ENCODE measurements at regions not wholly inside any gene's neighbourhood (a gene's known extent, or its start where the extent isn't known, plus 50 kb on each side); places are given as distances from the start of the nearest gene placed in this dataset.

DNA sequence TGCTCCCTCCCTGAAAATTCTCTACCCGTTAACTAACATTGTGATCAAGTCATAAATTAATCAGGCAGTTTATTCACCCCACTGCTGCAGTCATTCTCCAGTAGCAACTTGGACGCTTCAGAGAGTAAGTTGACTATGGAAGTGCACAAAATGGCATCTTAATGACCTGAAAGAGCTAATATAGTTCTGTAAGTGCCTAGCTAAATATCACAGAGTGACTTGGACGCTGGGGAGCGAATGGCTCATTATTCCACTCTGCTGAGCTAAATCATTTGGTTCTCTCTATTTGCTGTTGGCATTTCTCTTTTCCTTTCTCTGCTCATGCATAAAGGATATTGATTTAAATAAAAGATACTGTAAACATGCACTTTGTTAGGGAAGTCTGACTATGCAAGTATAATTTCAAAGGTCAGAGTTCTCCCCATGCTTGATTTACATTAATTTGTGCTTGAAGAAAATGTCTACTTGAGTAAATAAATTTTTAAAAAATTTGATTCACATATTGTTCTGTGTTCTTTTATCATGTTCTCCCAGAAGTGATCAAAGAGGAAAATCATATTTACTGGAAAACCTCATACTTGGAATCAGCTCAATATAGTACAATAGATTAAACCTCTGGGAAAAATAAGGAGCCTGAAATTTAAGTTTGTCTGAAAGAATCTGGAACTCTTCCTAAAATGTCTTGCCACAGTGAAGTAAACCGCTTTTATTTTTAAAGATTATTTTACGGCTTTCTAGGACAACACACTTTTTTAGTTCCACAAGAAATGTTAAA, 169.5 kb upstream of the HAPLN1 start:
- no peak for DNase-seq (ENCODE audit: low read depth)
- no peak overlapping the region for H3K4me3 ChIP-seq (ENCODE audit: low read depth, low read length)
- TF ChIP-seq, protein P1, sequence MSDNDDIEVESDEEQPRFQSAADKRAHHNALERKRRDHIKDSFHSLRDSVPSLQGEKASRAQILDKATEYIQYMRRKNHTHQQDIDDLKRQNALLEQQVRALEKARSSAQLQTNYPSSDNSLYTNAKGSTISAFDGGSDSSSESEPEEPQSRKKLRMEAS (IDR thresholded peaks at IDR 0.05; ENCODE audit: low read depth, low read length): no peak
- TF ChIP-seq, protein P2, sequence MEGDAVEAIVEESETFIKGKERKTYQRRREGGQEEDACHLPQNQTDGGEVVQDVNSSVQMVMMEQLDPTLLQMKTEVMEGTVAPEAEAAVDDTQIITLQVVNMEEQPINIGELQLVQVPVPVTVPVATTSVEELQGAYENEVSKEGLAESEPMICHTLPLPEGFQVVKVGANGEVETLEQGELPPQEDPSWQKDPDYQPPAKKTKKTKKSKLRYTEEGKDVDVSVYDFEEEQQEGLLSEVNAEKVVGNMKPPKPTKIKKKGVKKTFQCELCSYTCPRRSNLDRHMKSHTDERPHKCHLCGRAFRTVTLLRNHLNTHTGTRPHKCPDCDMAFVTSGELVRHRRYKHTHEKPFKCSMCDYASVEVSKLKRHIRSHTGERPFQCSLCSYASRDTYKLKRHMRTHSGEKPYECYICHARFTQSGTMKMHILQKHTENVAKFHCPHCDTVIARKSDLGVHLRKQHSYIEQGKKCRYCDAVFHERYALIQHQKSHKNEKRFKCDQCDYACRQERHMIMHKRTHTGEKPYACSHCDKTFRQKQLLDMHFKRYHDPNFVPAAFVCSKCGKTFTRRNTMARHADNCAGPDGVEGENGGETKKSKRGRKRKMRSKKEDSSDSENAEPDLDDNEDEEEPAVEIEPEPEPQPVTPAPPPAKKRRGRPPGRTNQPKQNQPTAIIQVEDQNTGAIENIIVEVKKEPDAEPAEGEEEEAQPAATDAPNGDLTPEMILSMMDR (IDR thresholded peaks at IDR 0.05; ENCODE audit: low read depth, low read length): no peak
- TF ChIP-seq MYC (IDR thresholded peaks at IDR 0.05; ENCODE audit: low read depth, low read length) (no peak), POLR2A (IDR thresholded peaks at IDR 0.05; ENCODE audit: extremely low read depth, insufficient read length) (no peak)

DNA sequence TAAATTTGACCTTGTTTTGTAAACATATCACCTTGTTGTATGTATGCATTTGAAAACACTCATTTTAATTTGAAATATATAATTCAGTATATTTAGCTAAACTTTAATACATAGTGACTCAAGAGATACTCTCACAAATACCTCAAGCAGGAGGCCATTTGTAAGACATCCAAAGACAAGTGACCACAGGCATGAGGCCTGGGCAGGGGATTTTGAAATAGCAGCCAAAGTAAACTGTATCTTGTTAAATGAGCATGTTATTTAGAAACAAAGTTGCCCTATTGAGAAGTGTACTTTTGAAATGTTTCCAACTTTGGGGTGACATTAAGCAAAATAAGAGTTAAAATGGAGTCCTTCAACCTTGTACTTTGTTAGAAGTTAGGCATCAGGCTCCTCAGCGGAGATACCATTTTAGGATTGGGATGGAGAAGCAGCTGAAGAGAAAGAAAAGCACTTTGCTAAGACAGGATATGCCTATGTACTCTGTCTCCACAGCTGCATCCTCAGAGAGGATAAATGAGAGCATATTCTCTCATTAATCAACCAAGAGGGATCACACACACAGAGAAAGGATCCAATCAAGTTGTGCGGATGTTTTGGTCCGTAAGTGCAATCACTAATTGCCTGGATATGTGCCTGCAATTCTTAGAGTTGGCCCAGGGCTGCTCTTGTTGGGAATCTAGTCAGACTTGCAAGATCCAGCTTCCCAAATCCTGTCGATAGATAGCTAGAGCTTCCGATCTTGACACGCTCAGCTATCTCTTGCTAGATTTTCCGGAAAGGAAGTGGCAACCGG, 157.5 kb upstream of the HAPLN1 start:
- TF ChIP-seq, protein P2 (IDR thresholded peaks at IDR 0.05; ENCODE audit: low read depth, low read length): no peak
- TF ChIP-seq POLR2A (IDR thresholded peaks at IDR 0.05; ENCODE audit: extremely low read depth, insufficient read length): no peak
- no peak for TF ChIP-seq MYC (IDR thresholded peaks at IDR 0.05; ENCODE audit: low read depth, low read length)
- TF ChIP-seq, protein P1 (IDR thresholded peaks at IDR 0.05; ENCODE audit: low read depth, low read length): no peak
- DNase-seq (ENCODE audit: low read depth): no peak
- H3K4me3 ChIP-seq (ENCODE audit: low read depth, low read length): no peak overlapping the region

DNA sequence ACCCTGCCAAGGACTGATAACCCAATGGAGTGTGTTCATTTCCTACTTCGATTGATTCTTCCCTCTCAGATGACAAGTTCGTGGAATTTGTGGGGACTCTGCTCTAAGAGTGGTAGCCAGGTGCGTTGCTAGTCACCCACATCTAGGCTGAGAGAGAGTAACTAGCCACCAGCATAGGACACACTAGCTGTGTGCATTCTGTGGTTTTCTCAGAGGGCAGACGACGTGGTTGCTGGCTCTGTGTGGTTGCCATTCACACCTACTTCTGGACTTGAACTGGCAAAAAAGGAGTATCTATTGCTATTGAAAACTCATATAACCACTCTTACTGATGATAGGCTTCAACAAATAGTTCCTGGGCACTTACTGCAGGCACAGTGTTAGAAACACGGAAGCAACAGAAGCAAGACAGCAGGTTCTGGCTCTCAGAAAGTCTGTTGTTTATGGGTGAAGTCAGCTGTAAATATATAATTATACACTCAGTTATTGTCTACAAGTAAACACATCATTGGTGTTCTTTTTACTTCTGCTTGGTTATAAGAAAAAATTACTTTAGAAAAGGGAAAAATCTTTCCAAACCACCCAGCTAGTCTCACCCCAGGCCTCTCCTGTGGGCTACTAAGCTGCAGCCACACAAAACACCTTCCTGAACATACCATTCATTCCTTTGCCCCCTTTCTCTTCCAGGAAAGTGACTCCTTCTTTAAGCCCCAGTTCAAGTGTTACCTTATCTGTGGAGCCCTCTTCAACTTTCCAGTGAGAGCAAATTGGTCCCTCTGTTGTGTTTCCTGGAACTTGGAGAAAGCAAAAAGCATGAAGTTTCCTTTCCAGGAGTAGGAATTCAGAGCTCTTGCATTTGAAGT, 151.1 kb upstream of the HAPLN1 start:
- H3K4me3 ChIP-seq (ENCODE audit: low read depth, low read length): no peak overlapping the region
- no peak for DNase-seq (ENCODE audit: low read depth)
- TF ChIP-seq POLR2A (IDR thresholded peaks at IDR 0.05; ENCODE audit: extremely low read depth, insufficient read length): no peak
- TF ChIP-seq, protein P1 (IDR thresholded peaks at IDR 0.05; ENCODE audit: low read depth, low read length): no peak
- TF ChIP-seq, protein P2 (IDR thresholded peaks at IDR 0.05; ENCODE audit: low read depth, low read length): no peak
- TF ChIP-seq MYC (IDR thresholded peaks at IDR 0.05; ENCODE audit: low read depth, low read length): no peak

DNA sequence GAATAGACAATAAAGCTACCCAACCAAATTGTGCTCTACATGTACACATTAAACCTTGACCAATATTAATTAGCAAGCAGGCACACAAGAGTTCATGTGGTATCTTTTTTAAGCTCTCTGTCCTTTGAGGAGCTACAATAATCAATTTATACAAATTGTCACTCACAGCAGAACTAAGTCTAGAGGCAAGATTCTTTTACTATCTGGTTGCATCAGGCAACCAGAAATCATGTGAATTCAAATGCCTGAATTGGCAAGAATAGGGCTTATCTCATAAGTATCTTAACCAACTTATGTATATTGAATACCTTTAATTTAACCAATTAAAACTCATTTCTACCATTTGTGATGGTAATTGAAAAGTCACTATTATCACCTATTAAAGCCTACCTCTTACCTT, 145.5 kb upstream of the HAPLN1 start:
- H3K4me3 ChIP-seq (ENCODE audit: low read depth, low read length): no peak overlapping the region
- TF ChIP-seq, protein P2 (IDR thresholded peaks at IDR 0.05; ENCODE audit: low read depth, low read length): no peak
- TF ChIP-seq POLR2A (IDR thresholded peaks at IDR 0.05; ENCODE audit: extremely low read depth, insufficient read length): no peak
- TF ChIP-seq, protein P1 (IDR thresholded peaks at IDR 0.05; ENCODE audit: low read depth, low read length): no peak
- TF ChIP-seq MYC (IDR thresholded peaks at IDR 0.05; ENCODE audit: low read depth, low read length): no peak
- DNase-seq (ENCODE audit: low read depth): no peak

DNA sequence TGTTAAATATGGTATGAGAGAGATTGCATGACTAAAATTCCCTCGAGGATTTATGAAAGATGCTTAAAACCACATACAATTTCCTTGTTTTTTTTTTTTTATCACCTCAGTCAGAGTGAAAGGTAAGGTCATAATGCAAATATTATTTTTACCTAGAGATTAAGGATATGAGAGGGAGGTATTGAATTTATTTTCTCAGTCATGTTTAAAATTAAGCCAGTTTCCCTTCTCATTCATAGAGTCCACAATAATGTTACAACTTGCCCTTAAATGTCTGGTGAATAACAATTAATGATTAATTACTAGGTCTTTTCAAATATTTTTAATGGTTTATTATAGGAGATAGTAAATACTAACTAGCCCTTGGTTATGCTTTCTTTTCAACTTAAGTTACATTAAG, 144.9 kb upstream of the HAPLN1 start:
- TF ChIP-seq, protein P1 (IDR thresholded peaks at IDR 0.05; ENCODE audit: low read depth, low read length): no peak
- TF ChIP-seq POLR2A (IDR thresholded peaks at IDR 0.05; ENCODE audit: extremely low read depth, insufficient read length): no peak
- TF ChIP-seq MYC (IDR thresholded peaks at IDR 0.05; ENCODE audit: low read depth, low read length): no peak
- TF ChIP-seq, protein P2 (IDR thresholded peaks at IDR 0.05; ENCODE audit: low read depth, low read length): no peak
- no peak for DNase-seq (ENCODE audit: low read depth)
- H3K4me3 ChIP-seq (ENCODE audit: low read depth, low read length): no peak overlapping the region

Data from NB4 (cell line).